Activated CD8-positive, alpha-beta memory T cell treated with anti-CD3 and anti-CD28 coated beads, Interleukin-2, amount 10 ng/mL, durations not matched to agents 7 days and 5 days (primary cell): ENCODE measurements at regions not wholly inside any gene's neighbourhood (a gene's known extent, or its start where the extent isn't known, plus 50 kb on each side); places are given as distances from the start of the nearest gene placed in this dataset.

Experiments used
- ATAC-seq: fragments of 150-1000 bp; cut with Tn5 transposase; one replicate; pipeline ENCODE4 v1.10.0; 2021; ENCODE audit warnings: moderate library complexity
- CTCF ChIA-PET: fragments of 350-600 bp; sonication (Branson Sonifier 250); formaldehyde crosslinking; loops from one replicate; lab custom pipeline; 2021; ENCODE audit warnings: antibody characterized with exemption; lab: Charles Lee
- DNase-seq: peaks from one replicate; pipeline ENCODE4 v3.0.0-alpha.2; 2020
- H3K27ac Mint-ChIP-seq: one replicate; pipeline ENCODE4 v1.8.0; 2021; ENCODE audit warnings: mild to moderate bottlenecking, mixed read lengths
- H3K27me3 Mint-ChIP-seq: one replicate; pipeline ENCODE4 v1.8.0; 2021; ENCODE audit warnings: mixed read lengths
- H3K36me3 Mint-ChIP-seq: one replicate; pipeline ENCODE4 v1.8.0; 2021; ENCODE audit warnings: mild to moderate bottlenecking, mixed read lengths
- H3K4me1 Mint-ChIP-seq: one replicate; pipeline ENCODE4 v1.8.0; 2021; ENCODE audit warnings: mixed read lengths
- H3K4me3 Mint-ChIP-seq: one replicate; pipeline ENCODE4 v1.8.0; 2021; ENCODE audit warnings: mild to moderate bottlenecking, moderate library complexity, mixed read lengths
- H3K9me3 Mint-ChIP-seq: one replicate; pipeline ENCODE4 v1.8.0; 2022; ENCODE audit warnings: low read depth, mixed read lengths

GRCh38 chr16:26330654-26331053 lies 638.9 kb downstream of the HS3ST4 start:
- H3K36me3 Mint-ChIP-seq: no peaks in the 10 kb centered on the region
- H3K4me3 Mint-ChIP-seq: no peak overlapping the region
- no peak overlapping the region for H3K27ac Mint-ChIP-seq
- H3K9me3 Mint-ChIP-seq: no peaks in the 10 kb centered on the region
- CTCF ChIA-PET: no interaction called here
- H3K27me3 Mint-ChIP-seq: peaks cover 2% of the 10 kb centered on the region
- ATAC-seq (no peak), DNase-seq (no peak)
- no peaks in the 10 kb centered on the region for H3K4me1 Mint-ChIP-seq

DNA sequence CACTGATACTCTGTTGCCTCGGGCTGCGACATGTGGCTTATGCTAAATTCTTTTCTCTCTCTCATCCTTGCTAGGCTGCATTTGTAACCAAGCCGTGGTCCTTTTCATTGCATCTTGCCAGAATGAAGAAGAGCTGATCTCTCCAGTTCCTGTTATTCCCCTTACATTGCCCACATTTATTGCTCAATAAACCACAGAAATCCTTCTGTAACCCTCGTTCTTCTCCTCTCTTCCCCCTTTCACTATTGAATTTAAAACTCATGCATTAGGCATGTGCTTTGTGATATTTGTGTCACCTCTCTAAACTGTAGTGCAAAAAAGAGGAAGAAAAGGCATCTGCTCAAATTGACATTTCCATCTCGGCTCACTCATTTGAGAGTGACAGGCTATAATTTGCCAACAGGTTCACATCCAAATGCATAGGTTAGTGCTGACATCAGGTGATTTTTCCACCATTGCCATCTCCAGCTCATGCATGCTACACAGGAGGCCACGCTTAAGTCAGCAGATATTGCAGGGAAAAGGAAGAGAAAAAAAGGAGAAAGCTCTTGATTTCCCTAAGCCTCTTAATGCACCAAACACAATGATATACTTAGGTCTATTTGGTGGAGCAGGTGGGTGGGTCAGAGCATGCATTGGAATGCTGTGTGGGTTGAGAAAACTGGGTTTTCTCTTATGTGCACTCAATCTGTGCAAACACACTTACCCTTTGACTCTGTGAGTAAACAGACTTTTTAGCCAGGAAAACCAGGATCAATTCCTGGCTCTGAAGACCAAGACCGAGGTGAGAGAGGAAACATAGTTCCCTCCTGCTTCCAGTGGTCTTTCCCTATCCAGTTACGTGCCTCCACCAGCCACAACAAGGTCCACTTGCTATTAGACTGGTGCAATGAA lies 642.7 kb downstream of the HS3ST4 start:
- no peak for ATAC-seq
- H3K27me3 Mint-ChIP-seq: peaks cover 2% of the 10 kb centered on the region
- H3K4me3 Mint-ChIP-seq: no peak overlapping the region
- H3K36me3 Mint-ChIP-seq: no peaks in the 10 kb centered on the region
- H3K27ac Mint-ChIP-seq: no peak overlapping the region
- no peaks in the 10 kb centered on the region for H3K9me3 Mint-ChIP-seq
- no peak for DNase-seq
- no peaks in the 10 kb centered on the region for H3K4me1 Mint-ChIP-seq
- CTCF ChIA-PET: no interaction called here

DNA sequence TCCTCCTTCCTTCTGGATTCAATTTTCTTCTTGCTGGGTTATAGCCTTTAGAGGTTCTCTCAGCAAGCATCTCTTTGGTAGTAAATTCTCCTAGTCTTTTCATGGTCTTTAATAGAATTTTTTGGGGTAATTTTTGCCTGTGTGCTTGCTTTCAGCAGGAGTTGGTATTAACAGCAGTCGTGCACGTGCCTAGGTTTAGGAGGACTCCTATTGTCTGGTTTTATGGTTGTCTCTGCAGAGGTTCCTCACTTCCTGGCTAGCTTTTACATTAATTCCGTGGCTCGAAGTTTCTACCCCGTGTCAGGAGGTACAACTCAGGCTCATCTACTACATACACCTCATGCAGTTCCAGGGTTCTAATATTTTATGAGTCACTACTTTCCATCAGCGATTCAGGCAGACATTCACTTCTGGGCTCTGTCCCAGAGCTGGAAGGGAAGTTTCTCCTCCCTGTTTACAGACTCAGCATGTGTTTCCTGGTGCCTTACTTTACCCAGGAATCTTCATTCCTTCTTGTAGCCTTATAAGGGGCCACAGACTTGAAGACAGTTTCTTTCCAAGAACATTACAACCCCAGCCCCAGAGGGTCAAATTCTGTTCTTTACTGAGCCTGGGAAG lies 643.6 kb downstream of the HS3ST4 start:
- H3K27ac Mint-ChIP-seq: no peak overlapping the region
- CTCF ChIA-PET: no interaction called here
- no peaks in the 10 kb centered on the region for H3K9me3 Mint-ChIP-seq
- H3K27me3 Mint-ChIP-seq: peaks cover 2% of the 10 kb centered on the region
- no peak for ATAC-seq
- no peak for DNase-seq
- no peak overlapping the region for H3K4me3 Mint-ChIP-seq
- H3K4me1 Mint-ChIP-seq: no peaks in the 10 kb centered on the region
- no peaks in the 10 kb centered on the region for H3K36me3 Mint-ChIP-seq

GRCh38 chr16:26342621-26343020 lies 650.9 kb downstream of the HS3ST4 start:
- H3K4me1 Mint-ChIP-seq: no peaks in the 10 kb centered on the region
- H3K27me3 Mint-ChIP-seq: no peaks in the 10 kb centered on the region
- DNase-seq (no peak), ATAC-seq (no peak)
- CTCF ChIA-PET: no interaction called here
- no peaks in the 10 kb centered on the region for H3K36me3 Mint-ChIP-seq
- peaks cover 2% of the 10 kb centered on the region for H3K9me3 Mint-ChIP-seq
- H3K4me3 Mint-ChIP-seq: no peak overlapping the region
- no peak overlapping the region for H3K27ac Mint-ChIP-seq

- no peaks in the 10 kb centered on the region for H3K4me1 Mint-ChIP-seq
- H3K27me3 Mint-ChIP-seq: no peaks in the 10 kb centered on the region
- ATAC-seq (no peak), DNase-seq (no peak)
- peaks cover 5% of the 10 kb centered on the region for H3K9me3 Mint-ChIP-seq
- no peaks in the 10 kb centered on the region for H3K36me3 Mint-ChIP-seq
- CTCF ChIA-PET: no interaction called here
- no peak overlapping the region for H3K4me3 Mint-ChIP-seq
- H3K27ac Mint-ChIP-seq: no peak overlapping the region
These were observed 652.5 kb downstream of the HS3ST4 start for GRCh38 chr16:26344240-26344776.

- no peak overlapping the region for H3K4me3 Mint-ChIP-seq
- DNase-seq (no peak), ATAC-seq (no peak)
- H3K9me3 Mint-ChIP-seq: peaks cover 5% of the 10 kb centered on the region
- no peaks in the 10 kb centered on the region for H3K27me3 Mint-ChIP-seq
- H3K27ac Mint-ChIP-seq: no peak overlapping the region
- H3K36me3 Mint-ChIP-seq: no peaks in the 10 kb centered on the region
- CTCF ChIA-PET: no interaction called here
- no peaks in the 10 kb centered on the region for H3K4me1 Mint-ChIP-seq
These were observed 653.2 kb downstream of the HS3ST4 start for GRCh38 chr16:26344976-26345375.

- no peak overlapping the region for H3K4me3 Mint-ChIP-seq
- H3K27me3 Mint-ChIP-seq: no peaks in the 10 kb centered on the region
- H3K36me3 Mint-ChIP-seq: no peaks in the 10 kb centered on the region
- H3K4me1 Mint-ChIP-seq: no peaks in the 10 kb centered on the region
- peaks cover 5% of the 10 kb centered on the region for H3K9me3 Mint-ChIP-seq
- H3K27ac Mint-ChIP-seq: no peak overlapping the region
- ATAC-seq (no peak), DNase-seq (no peak)
- CTCF ChIA-PET: no interaction called here
These were observed 654.2 kb downstream of the HS3ST4 start for GRCh38 chr16:26345966-26346365.

GRCh38 chr16:26348095-26348494 lies 656.3 kb downstream of the HS3ST4 start:
- Mint-ChIP-seq H3K4me3 (no peak overlapping the region), H3K27ac (no peak overlapping the region), H3K9me3 (peaks cover 3% of the 10 kb centered on the region), H3K4me1 (no peaks in the 10 kb centered on the region), H3K27me3 (no peaks in the 10 kb centered on the region), H3K36me3 (no peaks in the 10 kb centered on the region)
- CTCF ChIA-PET: no interaction called here
- no peak for ATAC-seq
- no peak for DNase-seq

DNA sequence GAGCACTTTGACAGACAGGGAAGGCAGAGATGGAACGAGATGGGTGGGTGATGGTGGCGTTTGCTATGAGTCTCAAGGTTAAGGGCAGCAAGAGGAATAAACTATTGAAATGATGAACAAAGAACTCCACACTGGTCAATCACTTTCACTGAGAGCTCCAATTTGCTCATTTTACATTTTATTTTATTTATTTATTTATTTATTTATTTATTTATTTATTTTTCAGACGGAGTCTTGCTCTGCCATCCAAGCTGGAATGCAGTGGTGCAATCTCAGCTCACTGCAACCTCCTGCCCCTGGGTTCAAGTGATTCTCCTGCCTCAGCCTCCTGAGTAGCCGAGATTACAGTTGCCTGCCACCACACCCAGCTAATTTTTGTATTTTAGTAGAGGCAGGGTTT lies 669.1 kb downstream of the HS3ST4 start:
- CTCF ChIA-PET: no interaction called here
- H3K27ac Mint-ChIP-seq: no peak overlapping the region
- no peak for DNase-seq
- H3K27me3 Mint-ChIP-seq: no peaks in the 10 kb centered on the region
- H3K4me1 Mint-ChIP-seq: no peaks in the 10 kb centered on the region
- H3K9me3 Mint-ChIP-seq: no peaks in the 10 kb centered on the region
- H3K36me3 Mint-ChIP-seq: no peaks in the 10 kb centered on the region
- H3K4me3 Mint-ChIP-seq: no peak overlapping the region
- no peak for ATAC-seq

GRCh38 chr16:26363581-26363980 lies 671.8 kb downstream of the HS3ST4 start:
- CTCF ChIA-PET: no interaction called here
- no peaks in the 10 kb centered on the region for H3K27me3 Mint-ChIP-seq
- H3K4me3 Mint-ChIP-seq: no peak overlapping the region
- no peaks in the 10 kb centered on the region for H3K36me3 Mint-ChIP-seq
- H3K4me1 Mint-ChIP-seq: no peaks in the 10 kb centered on the region
- DNase-seq (no peak), ATAC-seq (no peak)
- H3K9me3 Mint-ChIP-seq: no peaks in the 10 kb centered on the region
- H3K27ac Mint-ChIP-seq: no peak overlapping the region

- Mint-ChIP-seq H3K9me3 (no peaks in the 10 kb centered on the region), H3K27ac (no peak overlapping the region), H3K36me3 (no peaks in the 10 kb centered on the region), H3K4me1 (no peaks in the 10 kb centered on the region), H3K27me3 (no peaks in the 10 kb centered on the region), H3K4me3 (no peak overlapping the region)
- DNase-seq (no peak), ATAC-seq (no peak)
- CTCF ChIA-PET: no interaction called here
These were observed 673.6 kb downstream of the HS3ST4 start for GRCh38 chr16:26365161-26365940.

DNA sequence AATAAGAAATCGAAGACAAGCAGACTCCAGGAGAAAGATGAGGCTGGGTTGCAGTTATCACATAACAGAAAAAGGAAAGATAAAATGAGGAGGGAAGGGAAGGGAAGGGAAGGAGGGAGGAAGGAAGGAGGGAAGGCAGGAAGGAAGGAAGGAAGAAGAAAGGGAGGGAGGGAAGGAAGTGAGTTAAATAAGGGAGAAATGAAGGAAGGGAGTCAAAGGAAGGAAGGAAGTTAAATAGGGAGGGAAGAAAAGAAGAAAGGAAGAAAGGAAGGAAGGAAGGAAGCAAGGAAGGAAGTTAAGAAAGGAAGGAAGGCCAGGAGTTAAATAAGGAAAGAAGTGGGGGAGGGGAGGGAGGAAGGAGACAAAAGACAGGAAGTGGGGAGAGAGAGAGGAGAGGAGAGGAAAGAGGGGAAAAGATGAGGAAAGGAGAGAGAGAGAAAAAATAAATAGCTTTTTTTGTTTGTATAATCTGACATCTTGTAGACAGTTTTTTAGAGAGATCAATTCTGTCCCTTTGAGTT lies 679.6 kb downstream of the HS3ST4 start:
- no peak for DNase-seq
- Mint-ChIP-seq H3K9me3 (no peaks in the 10 kb centered on the region), H3K27me3 (no peaks in the 10 kb centered on the region), H3K27ac (no peak overlapping the region), H3K4me3 (no peak overlapping the region), H3K4me1 (no peaks in the 10 kb centered on the region), H3K36me3 (no peaks in the 10 kb centered on the region)
- ATAC-seq: no peak
- CTCF ChIA-PET: no interaction called here

- Mint-ChIP-seq H3K27me3 (no peaks in the 10 kb centered on the region), H3K27ac (no peak overlapping the region), H3K4me1 (no peaks in the 10 kb centered on the region), H3K4me3 (no peak overlapping the region), H3K9me3 (peaks cover 2% of the 10 kb centered on the region), H3K36me3 (no peaks in the 10 kb centered on the region)
- DNase-seq (no peak), ATAC-seq (no peak)
- CTCF ChIA-PET: no interaction called here
These were observed 682.6 kb downstream of the HS3ST4 start for GRCh38 chr16:26374279-26374925.
